A549 (cell line): ENCODE measurements at regions not wholly inside any gene's neighbourhood (a gene's known extent, or its start where the extent isn't known, plus 50 kb on each side); places are given as distances from the start of the nearest gene placed in this dataset.

Experiments
- ATAC-seq, 2 experiments: fragments of 200-7000 bp in 1 of 2; fragments of >200 bp in 1 of 2; cut with Nextera tagmentation in 1 of 2; cut with Tn5 transposase in 1 of 2; 3 replicates each; pipeline versions ENCODE4 v1.8.0 to v1.9.1; 2018 to 2020; ENCODE audit warnings: mild to moderate bottlenecking in 1 of 2, moderate library complexity in 1 of 2
- CTCF ChIA-PET: fragments of 300-600 bp; sonication (Branson Sonifier 250); formaldehyde crosslinking; extraction: SDS; loops from one replicate; lab custom pipeline; 2021; ENCODE audit warnings: antibody characterized with exemption, inconsistent platforms; lab: Yijun Ruan, JAX
- POLR2A ChIA-PET: fragments of 350-600 bp; formaldehyde crosslinking; extraction: SDS; loops from one replicate; lab custom pipeline; 2021; ENCODE audit warnings: antibody characterized with exemption, inconsistent platforms; lab: Yijun Ruan, JAX
- DNase-seq, 2 experiments: peaks; one replicate each; pipeline versions ENCODE4 v3.0.0 to v3.0.0-alpha.2; 2011 to 2016; ENCODE audit warnings: low read depth in 1 of 2, low spot score in 1 of 2
- FAIRE-seq: peaks from 2 replicates; lab custom pipeline; 2011; peaks lifted over from hg19 to GRCh38; lab: Jason Lieb, UNC
- H3K27ac ChIP-seq, 2 experiments: fragments of >200 bp; sonication (Bioruptor Twin); formaldehyde crosslinking; 3 replicates each; pipeline ENCODE4 v1.5.1; 2016 to 2017
- H3K4me1 ChIP-seq: fragments of >200 bp; sonication (Bioruptor Twin); formaldehyde crosslinking; 3 replicates; pipeline ENCODE4 v1.6.1; 2016
- H3K4me2 ChIP-seq: fragments of >200 bp; sonication (Bioruptor Twin); formaldehyde crosslinking; 3 replicates; pipeline ENCODE4 v1.6.1; 2016
- H3K4me3 ChIP-seq: fragments of >200 bp; sonication (Bioruptor Twin); formaldehyde crosslinking; 3 replicates; pipeline ENCODE4 v1.5.1; 2016
- H3K9me3 ChIP-seq: fragments of >200 bp; sonication (Bioruptor Twin); formaldehyde crosslinking; 3 replicates; pipeline ENCODE4 v1.6.1; 2016
- ATOH8 ChIP-seq: fragments of 250-450 bp; sonication (Bioruptor Pico); IDR thresholded peaks from 2 replicates; pipeline ENCODE4 v1.5.0; 2020; ENCODE audit warnings: low read depth, mild to moderate bottlenecking, moderate library complexity
- BHLHE40 ChIP-seq: IDR thresholded peaks from 2 replicates; pipeline ENCODE4 v1.6.1; 2012; ENCODE audit warnings: low read depth, low read length, inconsistent platforms
- CEBPB ChIP-seq, 2 experiments: fragments of >200 bp in 1 of 2; sonication (Bioruptor Twin) in 1 of 2; formaldehyde crosslinking in 1 of 2; IDR thresholded peaks; 2 replicates each; pipeline ENCODE4 v1.6.1; 2012 to 2016
- CHD2 ChIP-seq: fragments of 150-350 bp; IDR thresholded peaks from 2 replicates; pipeline ENCODE4 v1.6.1; 2014; ENCODE audit warnings: low read length; ENCODE audit not compliant: partially characterized antibody
- EHF ChIP-seq: fragments of 250-450 bp; sonication (Bioruptor Pico); IDR thresholded peaks from 2 replicates; pipeline ENCODE4 v1.5.0; 2020; ENCODE audit warnings: mild to moderate bottlenecking
- EP300 ChIP-seq, 2 experiments: fragments of >200 bp; sonication (Bioruptor Twin); formaldehyde crosslinking; IDR thresholded peaks; 2 replicates in 1 of 2; 3 replicates in 1 of 2; pipeline ENCODE4 v1.6.1; 2016 to 2017
- ESRRA ChIP-seq: fragments of 150-350 bp; IDR thresholded peaks from 2 replicates; pipeline ENCODE4 v1.6.1; 2014; ENCODE audit warnings: mild to moderate bottlenecking, low read length, borderline replicate concordance
- FOSB ChIP-seq: fragments of 250-450 bp; sonication (Bioruptor Pico); IDR thresholded peaks from 2 replicates; pipeline ENCODE4 v1.5.0; 2020; ENCODE audit warnings: mild to moderate bottlenecking, moderate library complexity
- GATA3 ChIP-seq: IDR thresholded peaks from 2 replicates; pipeline ENCODE4 v1.6.1; 2012; ENCODE audit warnings: borderline replicate concordance
- HOXB5 ChIP-seq: fragments of 250-450 bp; sonication (Bioruptor Pico); IDR thresholded peaks from 2 replicates; pipeline ENCODE4 v1.5.0; 2020; ENCODE audit warnings: mild to moderate bottlenecking, moderate library complexity
- MAX ChIP-seq: IDR thresholded peaks from 2 replicates; pipeline ENCODE4 v1.6.1; 2012
- MAZ ChIP-seq: fragments of 150-350 bp; IDR thresholded peaks from 2 replicates; pipeline ENCODE4 v1.6.1; 2014; ENCODE audit warnings: antibody characterized with exemption, low read depth, low read length, borderline replicate concordance
- MYC ChIP-seq: IDR thresholded peaks from 2 replicates; pipeline ENCODE4 v1.6.1; 2012; ENCODE audit warnings: mild to moderate bottlenecking, inconsistent platforms, low read length, improper control_type of control experiment, borderline replicate concordance
- NFE2L2 ChIP-seq: fragments of 150-350 bp; conservative IDR thresholded peaks from 2 replicates; pipeline ENCODE4 v1.6.1; 2014; ENCODE audit warnings: low read length
- POLR2AphosphoS2 ChIP-seq: conservative IDR thresholded peaks from 2 replicates; pipeline ENCODE4 v1.6.1; 2012; ENCODE audit warnings: low read length, improper control_type of control experiment, inconsistent platforms
- RARB ChIP-seq: fragments of 250-450 bp; sonication (Bioruptor Pico); IDR thresholded peaks from 2 replicates; pipeline ENCODE4 v1.8.0; 2021; ENCODE audit warnings: mild to moderate bottlenecking, moderate library complexity
- RFX5 ChIP-seq: fragments of 450-650 bp; IDR thresholded peaks from 2 replicates; pipeline ENCODE4 v1.7.1; 2014; ENCODE audit warnings: antibody characterized with exemption, mild to moderate bottlenecking, moderate library complexity
- SMC3 ChIP-seq: fragments of >200 bp; sonication (Bioruptor Twin); formaldehyde crosslinking; IDR thresholded peaks from 3 replicates; pipeline ENCODE4 v1.6.1; 2018; ENCODE audit warnings: inconsistent platforms
- TFCP2L1 ChIP-seq: fragments of 250-450 bp; sonication (Bioruptor Pico); IDR thresholded peaks from 2 replicates; pipeline ENCODE4 v1.5.0; 2021; ENCODE audit warnings: mild to moderate bottlenecking
- TP53 ChIP-seq: fragments of 250-450 bp; sonication (Bioruptor Pico); IDR thresholded peaks from 2 replicates; pipeline ENCODE4 v1.5.0; 2021; ENCODE audit warnings: mild to moderate bottlenecking, moderate library complexity
- ZC3H11A ChIP-seq: fragments of 450-650 bp; IDR thresholded peaks from 2 replicates; pipeline ENCODE4 v1.6.1; 2014; ENCODE audit warnings: antibody characterized with exemption, mild to moderate bottlenecking
- WGBS: methylation state at CpG from one replicate; pipeline ENCODE4 v1.1.6; 2017; ENCODE audit errors: missing lambda C conversion rate; 5-methylcytosine and 5-hydroxymethylcytosine counted together
- TF ChIP-seq, protein P1 (sequence below): IDR thresholded peaks from 2 replicates; pipeline ENCODE4 v1.6.1; 2012; ENCODE audit warnings: low read depth, borderline replicate concordance
- TF ChIP-seq, protein P2 (sequence below): IDR thresholded peaks from 2 replicates; pipeline ENCODE4 v1.6.1; 2012
- TF ChIP-seq, protein P3 (sequence below): fragments of 450-650 bp; IDR thresholded peaks from 2 replicates; pipeline ENCODE4 v1.6.1; 2014; ENCODE audit warnings: antibody characterized with exemption

GRCh38 chr6:163715846-163716245 is 301.3 kb downstream of the QKI start:
- Histone ChIP-seq H3K9me3 (no peaks in the 10 kb centered on the region), H3K4me1 (no peaks in the 10 kb centered on the region), H3K4me3 (no peak overlapping the region), H3K4me2 (no peak overlapping the region), H3K27ac (no peak overlapping the region)
- DNase-seq (no peak), FAIRE-seq (no peak), ATAC-seq (no peak)
- CTCF ChIA-PET: no interaction called here
- 33% methylated on average over 7 of the region's 7 CpGs for WGBS
- POLR2A ChIA-PET: no interaction called here
- no peak for TF ChIP-seq RFX5
- no peak for TF ChIP-seq TP53 (CRISPR knock-in tag)
- no peak for TF ChIP-seq CHD2
- TF ChIP-seq ESRRA: no peak
- no peak for TF ChIP-seq HOXB5 (CRISPR knock-in tag)
- no peak for TF ChIP-seq SMC3
- TF ChIP-seq MAZ: no peak
- TF ChIP-seq GATA3: no peak
- TF ChIP-seq, protein P1, sequence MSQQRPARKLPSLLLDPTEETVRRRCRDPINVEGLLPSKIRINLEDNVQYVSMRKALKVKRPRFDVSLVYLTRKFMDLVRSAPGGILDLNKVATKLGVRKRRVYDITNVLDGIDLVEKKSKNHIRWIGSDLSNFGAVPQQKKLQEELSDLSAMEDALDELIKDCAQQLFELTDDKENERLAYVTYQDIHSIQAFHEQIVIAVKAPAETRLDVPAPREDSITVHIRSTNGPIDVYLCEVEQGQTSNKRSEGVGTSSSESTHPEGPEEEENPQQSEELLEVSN: no peak

GRCh38 chr6:163714179-163714578 is 299.7 kb downstream of the QKI start:
- FAIRE-seq: no peak
- Histone ChIP-seq H3K27ac (no peak overlapping the region), H3K4me2 (no peak overlapping the region), H3K9me3 (no peaks in the 10 kb centered on the region), H3K4me1 (no peaks in the 10 kb centered on the region), H3K4me3 (no peak overlapping the region)
- TF ChIP-seq TFCP2L1 (no peak), POLR2AphosphoS2 (no peak), EHF (CRISPR knock-in tag) (no peak), SMC3 (no peak), CEBPB (IDR thresholded peaks at IDR 0.05) (no peak), EP300 (IDR thresholded peaks at IDR 0.05) (no peak)
- WGBS: 50% methylated on average over 8 of the region's 10 CpGs
- no peak for DNase-seq
- no peak for ATAC-seq
- POLR2A ChIA-PET: no interaction called here
- CTCF ChIA-PET: no interaction called here

DNA sequence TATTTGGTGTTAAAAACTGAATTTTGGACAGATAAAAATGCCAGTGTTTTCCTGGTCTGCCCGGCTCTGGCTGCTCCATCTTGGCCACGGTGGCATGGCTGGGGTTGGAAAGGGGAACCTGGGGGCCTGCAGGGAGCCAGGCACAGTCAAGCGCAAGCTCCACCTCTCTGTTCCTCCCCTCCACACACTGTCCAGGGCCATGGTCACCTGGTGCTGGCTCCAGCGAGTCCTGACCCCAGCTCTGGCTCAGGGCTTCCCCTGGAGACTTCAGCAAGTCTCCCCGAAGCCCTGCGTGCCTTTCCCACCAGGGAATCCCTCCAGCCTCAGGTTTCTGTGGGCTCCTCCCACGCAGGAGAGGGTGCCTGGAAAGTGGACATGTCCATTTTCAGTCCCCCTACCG is 298.5 kb downstream of the QKI start:
- no peak for TF ChIP-seq FOSB (CRISPR knock-in tag)
- TF ChIP-seq NFE2L2: no peak
- TF ChIP-seq, all 56 proteins: peak for 0
- ChIA-PET CTCF (no interaction called here), POLR2A (no interaction called here)
- H3K4me1 ChIP-seq: no peaks in the 10 kb centered on the region
- 59% methylated on average over 4 of the region's 8 CpGs for WGBS
- ATAC-seq (no peak), DNase-seq (no peak), FAIRE-seq (no peak)
- H3K4me3 ChIP-seq: no peak overlapping the region
- H3K4me2 ChIP-seq: no peak overlapping the region
- H3K9me3 ChIP-seq: no peaks in the 10 kb centered on the region
- no peak overlapping the region for H3K27ac ChIP-seq

DNA sequence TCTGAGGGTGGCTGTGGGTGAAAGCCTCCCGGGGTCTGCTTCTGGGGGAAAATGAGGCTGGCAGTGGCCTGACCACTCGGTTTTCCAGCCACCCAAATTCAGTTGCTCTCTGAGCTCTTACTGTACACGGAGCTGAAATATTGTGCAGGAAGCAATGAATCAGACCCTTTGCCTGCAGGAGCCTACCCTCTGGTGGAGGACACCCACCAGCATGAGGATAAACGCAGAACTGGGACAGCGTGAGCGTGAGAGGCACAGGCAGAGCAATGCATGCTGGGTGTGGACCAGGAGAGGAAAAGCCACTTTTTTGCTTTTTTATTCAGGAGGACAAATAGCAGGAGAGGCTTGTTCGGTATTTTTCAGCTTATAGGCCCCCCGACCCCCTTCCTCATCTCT is 298.0 kb downstream of the QKI start:
- POLR2A ChIA-PET: no interaction called here

GRCh38 chr6:163711615-163712565 is 297.4 kb downstream of the QKI start:
- no peak overlapping the region for H3K4me2 ChIP-seq
- ATAC-seq (peak in 1 of 2 experiments; percentile 57; a peak in 1 of 6 replicates), FAIRE-seq (no peak), DNase-seq (peak in 1 of 2 experiments; percentile 8)
- no peak for TF ChIP-seq MYC
- no peak for TF ChIP-seq SMC3
- no peak for TF ChIP-seq ATOH8 (CRISPR knock-in tag)
- TF ChIP-seq, protein P2, sequence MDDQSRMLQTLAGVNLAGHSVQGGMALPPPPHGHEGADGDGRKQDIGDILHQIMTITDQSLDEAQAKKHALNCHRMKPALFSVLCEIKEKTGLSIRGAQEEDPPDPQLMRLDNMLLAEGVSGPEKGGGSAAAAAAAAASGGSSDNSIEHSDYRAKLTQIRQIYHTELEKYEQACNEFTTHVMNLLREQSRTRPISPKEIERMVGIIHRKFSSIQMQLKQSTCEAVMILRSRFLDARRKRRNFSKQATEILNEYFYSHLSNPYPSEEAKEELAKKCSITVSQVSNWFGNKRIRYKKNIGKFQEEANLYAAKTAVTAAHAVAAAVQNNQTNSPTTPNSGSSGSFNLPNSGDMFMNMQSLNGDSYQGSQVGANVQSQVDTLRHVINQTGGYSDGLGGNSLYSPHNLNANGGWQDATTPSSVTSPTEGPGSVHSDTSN: no peak
- TF ChIP-seq GATA3: no peak
- TF ChIP-seq BHLHE40: no peak
- TF ChIP-seq, protein P3, sequence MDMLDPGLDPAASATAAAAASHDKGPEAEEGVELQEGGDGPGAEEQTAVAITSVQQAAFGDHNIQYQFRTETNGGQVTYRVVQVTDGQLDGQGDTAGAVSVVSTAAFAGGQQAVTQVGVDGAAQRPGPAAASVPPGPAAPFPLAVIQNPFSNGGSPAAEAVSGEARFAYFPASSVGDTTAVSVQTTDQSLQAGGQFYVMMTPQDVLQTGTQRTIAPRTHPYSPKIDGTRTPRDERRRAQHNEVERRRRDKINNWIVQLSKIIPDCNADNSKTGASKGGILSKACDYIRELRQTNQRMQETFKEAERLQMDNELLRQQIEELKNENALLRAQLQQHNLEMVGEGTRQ: no peak
- TF ChIP-seq MAX: no peak
- TF ChIP-seq ZC3H11A: no peak
- CTCF ChIA-PET: no interaction called here
- no peak overlapping the region for H3K4me3 ChIP-seq
- H3K27ac ChIP-seq: no peak overlapping the region
- WGBS: 81% methylated on average over 21 of the region's 24 CpGs
- no peaks in the 10 kb centered on the region for H3K9me3 ChIP-seq
- H3K4me1 ChIP-seq: no peaks in the 10 kb centered on the region
- POLR2A ChIA-PET: no interaction called here

More for the DNA sequence above, 298.0 kb downstream of the QKI start:
- 48% methylated on average over 8 of the region's 8 CpGs for WGBS
- Histone ChIP-seq H3K4me2 (no peak overlapping the region), H3K27ac (no peak overlapping the region), H3K4me1 (no peaks in the 10 kb centered on the region), H3K4me3 (no peak overlapping the region), H3K9me3 (no peaks in the 10 kb centered on the region)
- FAIRE-seq: no peak
- ATAC-seq: no peak
- no peak for TF ChIP-seq RARB
- CTCF ChIA-PET: no interaction called here
- no peak for DNase-seq
